Daoy (cell line): ENCODE measurements at regions not wholly inside any gene's neighbourhood (a gene's known extent, or its start where the extent isn't known, plus 50 kb on each side); places are given as distances from the start of the nearest gene placed in this dataset.
"Not testable (repeated sequence)": the region's sequence is repeated elsewhere in the genome, so short reads cannot be mapped to it uniquely, and the experiment has no call there.

ENCODE experiments used
- DNase-seq: peaks from one replicate; pipeline ENCODE4 v3.0.0-alpha.2; 2015; ENCODE audit warnings: low read depth

- no peak for DNase-seq
Observed at GRCh38 chr5:108588323-108588722, 159.4 kb upstream of the FER start.

- DNase-seq: no peak
Observed at GRCh38 chr5:108587821-108588220, 159.9 kb upstream of the FER start.

GRCh38 chr5:108581026-108581425, 166.7 kb upstream of the FER start:
- no peak for DNase-seq

- DNase-seq: no peak
Observed at GRCh38 chr5:108579236-108579635, 168.5 kb upstream of the FER start.

GRCh38 chr5:108578791-108579190, 168.9 kb upstream of the FER start:
- no peak for DNase-seq

GRCh38 chr5:108567429-108567828, 180.3 kb upstream of the FER start:
- DNase-seq: no peak

GRCh38 chr5:108564441-108564840, 182.5 kb upstream of the FBXL17 start:
- no peak for DNase-seq

- no peak for DNase-seq
Observed at GRCh38 chr5:108562205-108562454, 180.2 kb upstream of the FBXL17 start.

GRCh38 chr5:108561416-108562204, 179.7 kb upstream of the FBXL17 start:
- DNase-seq: no peak

- no peak for DNase-seq
Observed at GRCh38 chr5:108560581-108560980, 178.7 kb upstream of the FBXL17 start.

- DNase-seq: no peak
Observed at GRCh38 chr5:108560166-108560565, 178.3 kb upstream of the FBXL17 start.

- not testable (repeated sequence) for DNase-seq
Observed at GRCh38 chr5:108558840-108559239, 176.9 kb upstream of the FBXL17 start.

GRCh38 chr5:108558142-108558541, 176.2 kb upstream of the FBXL17 start:
- DNase-seq: not testable (repeated sequence)

- DNase-seq: no peak
Observed at GRCh38 chr5:108557686-108558085, 175.8 kb upstream of the FBXL17 start.

GRCh38 chr5:108556441-108557145, 174.7 kb upstream of the FBXL17 start:
- no peak for DNase-seq

- DNase-seq: no peak
Observed at GRCh38 chr5:108548684-108549596, 167.0 kb upstream of the FBXL17 start.

GRCh38 chr5:108546939-108547338, 165.0 kb upstream of the FBXL17 start:
- DNase-seq: no peak

- DNase-seq: no peak
Observed at GRCh38 chr5:108545301-108545700, 163.4 kb upstream of the FBXL17 start.

GRCh38 chr5:108543486-108543885, 161.6 kb upstream of the FBXL17 start:
- no peak for DNase-seq

- DNase-seq: no peak
Observed at GRCh38 chr5:108541836-108542235, 159.9 kb upstream of the FBXL17 start.

- DNase-seq: no peak
Observed at GRCh38 chr5:108536321-108536720, 154.4 kb upstream of the FBXL17 start.

- not testable (repeated sequence) for DNase-seq
Observed at GRCh38 chr5:108532129-108532445, 150.2 kb upstream of the FBXL17 start.
